Skeletal muscle satellite cell (primary cell): ENCODE measurements at regions not wholly inside any gene's neighbourhood (a gene's known extent, or its start where the extent isn't known, plus 50 kb on each side); places are given as distances from the start of the nearest gene placed in this dataset.

Experiments
- H3K27me3 ChIP-seq: 2 replicates; pipeline ENCODE4 v1.7.0; 2013; ENCODE audit warnings: low read length; ENCODE audit not compliant: control insufficient read depth, insufficient read depth
- H3K36me3 ChIP-seq: 2 replicates; pipeline ENCODE4 v1.7.0; 2013; ENCODE audit warnings: mild to moderate bottlenecking, control low read depth, low read length; ENCODE audit not compliant: insufficient read depth
- H3K4me1 ChIP-seq: 2 replicates; pipeline ENCODE4 v1.7.0; 2013; ENCODE audit warnings: low read length; ENCODE audit not compliant: control insufficient read depth, insufficient read depth
- H3K4me2 ChIP-seq: 2 replicates; pipeline ENCODE4 v1.7.0; 2013; ENCODE audit warnings: mild to moderate bottlenecking, low read length
- H3K4me3 ChIP-seq: 2 replicates; pipeline ENCODE4 v1.7.0; 2013; ENCODE audit warnings: low read length
- H3K9ac ChIP-seq: 2 replicates; pipeline ENCODE4 v1.7.0; 2013; ENCODE audit warnings: mild to moderate bottlenecking, low read depth, low read length, moderate library complexity
- H3K9me3 ChIP-seq: replicated peaks from 2 replicates; pipeline ENCODE4 v1.7.0; 2013; ENCODE audit warnings: mild to moderate bottlenecking, control low read depth, low read length

DNA sequence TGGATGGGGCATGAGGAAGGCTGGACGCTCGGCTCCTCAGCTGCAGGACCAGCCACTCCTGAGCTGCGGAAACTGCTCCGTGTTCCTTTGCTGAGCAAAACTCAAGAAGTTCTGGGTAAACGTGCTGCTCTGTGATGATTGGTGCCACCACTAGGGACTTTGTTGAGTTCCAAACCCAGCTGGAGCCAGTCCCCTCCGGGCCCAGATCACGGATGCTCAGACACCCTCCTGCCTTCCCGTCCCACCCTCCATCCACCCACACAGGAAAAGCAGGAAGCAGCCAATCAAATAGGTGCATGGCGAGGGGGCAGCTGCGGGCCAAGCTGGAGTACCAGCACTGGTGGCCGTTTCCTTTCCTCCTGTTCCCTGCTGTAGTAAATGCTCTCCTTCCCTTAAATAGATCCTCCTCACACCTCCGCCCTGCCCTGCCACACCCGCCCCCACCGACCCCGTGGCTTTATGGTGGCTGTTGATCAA lies 68.0 kb downstream of the ADRA2C start:
- Histone ChIP-seq H3K4me2 (no peak overlapping the region), H3K9me3 (no peaks in the 10 kb centered on the region)

DNA sequence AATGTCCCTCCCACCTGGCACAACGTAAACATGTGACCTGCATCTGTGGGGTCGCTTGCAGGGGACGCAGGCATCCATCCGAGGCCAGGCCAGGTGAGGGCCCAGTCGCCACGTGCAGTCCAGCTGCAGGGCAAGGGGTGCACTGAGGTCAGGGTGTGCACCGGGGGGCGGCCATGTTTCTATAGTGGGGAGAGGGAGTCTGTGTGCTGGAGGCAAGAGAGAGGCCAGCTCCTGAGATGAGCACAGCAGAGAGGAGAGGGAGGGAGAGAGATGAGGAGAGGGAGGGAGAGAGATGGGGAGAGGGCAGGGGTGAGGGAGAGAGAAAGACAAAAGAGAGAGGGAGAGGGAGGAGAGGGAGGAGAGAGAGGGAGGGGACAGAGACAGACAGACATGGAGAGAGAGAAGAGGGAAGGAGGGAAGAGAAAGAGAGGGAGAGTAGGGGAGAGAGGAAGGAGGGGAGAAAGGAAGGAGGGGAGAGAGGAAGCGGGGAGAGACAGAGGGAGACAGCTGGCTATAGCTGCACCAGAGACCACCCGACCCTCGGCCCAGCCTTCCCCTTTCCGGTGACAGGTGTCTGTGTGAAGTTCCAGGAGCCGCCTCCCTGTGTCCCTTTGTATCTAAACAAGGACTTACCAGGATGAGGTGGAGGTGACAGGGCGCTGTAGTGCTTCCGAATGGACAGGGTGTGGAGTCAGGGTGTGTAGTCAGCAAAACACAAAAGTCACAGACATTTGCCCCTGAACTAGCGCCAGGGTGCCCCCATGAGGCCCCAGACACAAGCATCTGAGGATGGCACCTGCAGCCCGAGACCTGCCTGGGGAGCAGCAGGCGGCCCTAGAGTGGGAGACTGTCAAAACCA lies 68.7 kb downstream of the ADRA2C start:
- H3K4me2 ChIP-seq = no peak overlapping the region
- H3K36me3 ChIP-seq = no peaks in the 10 kb centered on the region
- H3K9me3 ChIP-seq = no peaks in the 10 kb centered on the region
- no peak overlapping the region for H3K9ac ChIP-seq
- H3K4me1 ChIP-seq = no peaks in the 10 kb centered on the region
- peaks cover 38% of the 10 kb centered on the region for H3K27me3 ChIP-seq
- no peak overlapping the region for H3K4me3 ChIP-seq

More for the DNA sequence above, 68.0 kb downstream of the ADRA2C start:
- no peaks in the 10 kb centered on the region for H3K4me1 ChIP-seq
- H3K4me3 ChIP-seq = no peak overlapping the region
- peaks cover 44% of the 10 kb centered on the region for H3K27me3 ChIP-seq
- no peak overlapping the region for H3K9ac ChIP-seq
- H3K36me3 ChIP-seq = no peaks in the 10 kb centered on the region

DNA sequence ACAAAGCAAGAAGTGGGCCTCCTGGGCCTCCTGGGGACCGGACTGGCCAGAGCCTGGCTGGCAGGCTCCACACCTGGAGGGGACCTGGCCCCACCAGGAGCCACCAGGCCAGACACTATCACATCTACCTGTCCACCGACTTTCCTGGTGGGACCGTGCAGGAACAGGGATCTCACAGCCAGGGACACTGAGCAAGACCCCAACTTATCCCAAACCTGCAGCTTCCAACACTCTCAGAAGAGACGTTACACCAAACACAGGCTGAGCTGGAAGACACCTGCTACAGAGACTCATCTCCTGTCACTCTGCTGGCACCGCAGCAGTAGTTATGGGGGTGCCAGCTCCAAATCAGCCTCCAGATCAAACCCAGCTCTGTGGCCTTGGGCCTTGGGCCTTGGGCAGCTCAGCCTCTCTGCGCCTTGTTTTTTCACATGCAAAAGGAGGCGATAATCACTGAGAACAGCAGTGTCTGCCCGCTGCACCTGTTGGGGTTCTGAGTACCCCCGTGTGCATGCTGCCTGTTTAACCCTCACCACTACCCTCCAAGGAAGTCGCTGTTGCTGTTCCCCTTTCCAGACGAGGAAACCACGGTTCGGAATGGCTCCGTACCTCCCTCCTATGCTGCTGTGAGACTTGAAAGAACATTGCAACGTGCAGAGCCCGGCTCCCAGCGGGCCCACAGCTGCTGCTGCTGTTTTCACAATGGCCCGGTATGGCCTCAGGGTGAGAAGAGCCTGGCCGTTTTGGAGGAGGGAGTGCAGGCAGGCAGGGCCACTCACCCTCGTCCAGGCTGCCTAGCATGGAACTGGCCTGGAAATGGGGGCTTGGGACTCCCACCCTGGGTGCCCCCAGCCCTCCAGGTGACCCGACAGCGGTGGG lies 69.6 kb downstream of the ADRA2C start:
- no peaks in the 10 kb centered on the region for H3K9me3 ChIP-seq
- no peak overlapping the region for H3K9ac ChIP-seq
- no peaks in the 10 kb centered on the region for H3K4me1 ChIP-seq
- H3K4me3 ChIP-seq = no peak overlapping the region
- H3K27me3 ChIP-seq = peaks cover 33% of the 10 kb centered on the region
- H3K4me2 ChIP-seq = no peak overlapping the region
- no peaks in the 10 kb centered on the region for H3K36me3 ChIP-seq

DNA sequence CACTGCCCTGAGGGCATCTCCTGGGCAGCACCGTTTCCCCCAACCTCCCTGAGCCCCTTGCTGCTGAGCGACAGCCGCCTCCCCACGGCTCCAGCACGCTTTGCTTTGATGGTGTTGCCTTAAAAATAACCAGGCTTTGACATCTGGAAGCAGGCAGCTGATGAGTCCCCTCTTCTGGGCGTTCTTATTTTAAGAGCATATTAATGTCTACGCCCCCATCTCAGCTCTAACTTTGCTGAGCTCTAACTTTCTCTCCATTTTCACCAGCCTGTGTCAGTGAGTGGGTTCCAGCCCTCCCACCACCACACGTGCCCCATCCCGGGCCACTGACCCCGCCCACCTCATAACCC lies 70.2 kb downstream of the ADRA2C start:
- H3K9me3 ChIP-seq = no peaks in the 10 kb centered on the region
- H3K4me1 ChIP-seq = no peaks in the 10 kb centered on the region
- H3K36me3 ChIP-seq = no peaks in the 10 kb centered on the region
- no peak overlapping the region for H3K9ac ChIP-seq
- H3K4me2 ChIP-seq = no peak overlapping the region
- peaks cover 37% of the 10 kb centered on the region for H3K27me3 ChIP-seq
- H3K4me3 ChIP-seq = no peak overlapping the region

DNA sequence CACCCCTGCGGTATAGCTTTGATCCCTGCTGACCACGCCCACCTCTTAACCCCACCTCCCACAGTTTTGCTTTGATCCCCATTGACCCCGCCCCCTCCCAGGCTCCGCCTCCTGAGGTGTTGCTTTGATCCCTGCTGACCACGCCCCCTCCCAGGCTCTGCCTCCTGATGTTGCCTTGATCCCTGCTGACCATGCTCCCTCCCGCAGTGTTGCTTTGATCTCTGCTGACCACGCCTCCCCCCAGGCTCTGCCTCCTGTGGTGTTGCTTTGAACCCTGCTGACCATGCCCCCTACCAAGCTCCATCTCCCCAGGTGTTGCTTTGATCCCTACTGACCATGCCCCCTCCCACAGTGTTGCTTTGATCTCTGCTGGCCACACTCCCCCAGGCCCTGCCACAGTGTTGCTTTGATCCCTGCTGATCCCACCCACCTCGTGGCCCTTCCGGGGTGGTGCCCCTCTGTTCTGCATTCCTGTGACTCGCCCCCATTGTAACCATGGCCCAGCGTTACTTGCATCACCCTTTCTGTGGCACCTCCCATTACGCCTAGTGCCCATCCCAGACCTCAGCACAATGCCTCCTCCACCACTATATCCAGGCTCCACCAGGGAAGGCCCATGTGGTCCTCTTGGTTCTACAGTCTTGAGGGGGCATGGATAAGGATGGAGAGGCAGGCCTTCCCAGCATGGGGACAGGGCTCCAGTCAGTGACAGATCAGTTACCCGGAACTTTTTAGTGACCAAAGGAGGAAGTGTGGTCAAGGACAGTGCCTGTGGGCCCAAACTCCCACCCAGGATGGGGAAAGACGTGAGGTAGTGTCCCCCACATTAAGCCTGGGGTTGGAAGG lies 70.8 kb downstream of the ADRA2C start:
- no peaks in the 10 kb centered on the region for H3K4me1 ChIP-seq
- no peak overlapping the region for H3K9ac ChIP-seq
- no peak overlapping the region for H3K4me2 ChIP-seq
- no peak overlapping the region for H3K4me3 ChIP-seq
- peaks cover 43% of the 10 kb centered on the region for H3K27me3 ChIP-seq
- no peaks in the 10 kb centered on the region for H3K36me3 ChIP-seq
- H3K9me3 ChIP-seq = no peaks in the 10 kb centered on the region

DNA sequence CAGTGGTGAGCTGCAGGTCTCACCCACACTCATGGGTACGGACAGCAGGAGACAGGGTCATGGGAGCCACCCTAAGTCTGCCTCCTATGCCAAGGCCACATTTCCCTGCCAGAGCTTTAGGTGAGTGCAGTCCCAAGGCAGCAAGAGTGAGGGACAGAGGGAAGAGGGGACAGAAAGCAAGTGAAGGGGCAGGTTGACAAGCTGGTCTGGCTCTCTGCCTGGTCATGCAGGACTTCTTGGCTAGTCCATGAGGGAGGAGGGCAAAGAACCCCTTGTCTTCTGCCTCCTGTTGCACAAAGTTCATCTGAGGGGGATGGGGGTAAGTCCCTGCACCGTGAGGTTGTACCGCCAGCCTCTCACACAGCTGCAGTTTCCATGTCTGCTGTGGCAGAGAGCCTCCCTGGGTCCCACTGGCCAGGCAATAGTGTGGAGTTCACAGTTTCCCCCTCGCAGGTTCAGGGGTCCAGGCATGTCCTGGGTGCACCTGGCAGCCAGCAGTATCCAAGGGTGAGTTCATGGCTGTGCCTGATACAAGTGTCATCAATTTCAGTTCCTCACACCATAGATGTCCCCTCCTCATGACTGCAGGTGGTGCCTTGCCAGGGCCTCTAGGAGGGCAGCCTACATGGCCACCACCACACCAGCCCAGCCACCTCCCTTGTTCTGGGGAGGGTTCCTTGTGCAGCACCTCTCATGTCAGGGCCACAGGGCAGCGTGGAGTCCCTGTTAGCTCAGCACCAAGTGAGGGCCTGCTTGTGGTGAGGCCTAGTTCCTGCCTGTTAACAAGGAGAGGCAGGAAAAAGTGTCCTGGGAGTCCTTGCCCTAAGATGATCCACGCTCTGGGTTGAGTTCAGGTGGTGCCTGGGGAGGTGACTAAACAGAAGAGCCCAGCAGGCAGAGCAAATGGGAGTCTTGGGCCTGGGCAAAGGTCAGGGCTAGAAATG lies 72.5 kb downstream of the ADRA2C start:
- H3K9ac ChIP-seq = no peak overlapping the region
- no peaks in the 10 kb centered on the region for H3K9me3 ChIP-seq
- H3K4me3 ChIP-seq = no peak overlapping the region
- no peaks in the 10 kb centered on the region for H3K36me3 ChIP-seq
- H3K4me1 ChIP-seq = no peaks in the 10 kb centered on the region
- H3K27me3 ChIP-seq = peaks cover 57% of the 10 kb centered on the region
- H3K4me2 ChIP-seq = no peak overlapping the region

DNA sequence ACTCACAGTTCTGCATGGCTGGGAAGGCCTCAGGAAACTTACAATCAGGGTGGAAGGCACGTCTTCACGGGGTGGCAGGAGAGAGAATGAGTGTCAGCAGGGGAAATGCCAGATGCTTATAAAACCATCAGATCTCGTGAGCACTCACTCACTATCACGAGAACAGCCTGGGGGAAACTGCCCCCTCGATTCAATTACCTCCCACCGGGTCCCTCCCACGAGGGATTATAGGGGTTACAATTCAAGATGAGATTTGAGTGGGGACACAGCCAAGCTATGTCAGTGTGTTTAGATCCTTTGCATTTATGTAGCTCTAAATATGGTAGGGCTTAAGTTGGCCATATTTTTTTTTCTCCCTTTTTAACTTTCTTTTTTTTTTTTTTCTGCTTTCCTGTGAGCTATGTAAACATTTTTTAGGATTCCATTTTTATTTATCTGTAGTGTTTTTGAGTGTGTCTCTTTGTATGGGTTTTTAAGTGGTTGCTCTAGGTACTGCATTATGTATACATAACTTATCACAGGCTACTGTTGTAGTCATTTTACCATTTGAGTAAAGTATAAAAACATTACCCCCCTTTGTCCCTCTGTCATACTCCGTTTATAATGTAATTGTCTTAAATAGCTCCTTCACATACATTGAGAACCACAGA lies 79.0 kb downstream of the ADRA2C start:
- Histone ChIP-seq H3K4me3 (no peak overlapping the region), H3K9me3 (no peaks in the 10 kb centered on the region), H3K27me3 (peaks cover 41% of the 10 kb centered on the region), H3K4me2 (no peak overlapping the region), H3K4me1 (no peaks in the 10 kb centered on the region), H3K9ac (no peak overlapping the region), H3K36me3 (no peaks in the 10 kb centered on the region)

DNA sequence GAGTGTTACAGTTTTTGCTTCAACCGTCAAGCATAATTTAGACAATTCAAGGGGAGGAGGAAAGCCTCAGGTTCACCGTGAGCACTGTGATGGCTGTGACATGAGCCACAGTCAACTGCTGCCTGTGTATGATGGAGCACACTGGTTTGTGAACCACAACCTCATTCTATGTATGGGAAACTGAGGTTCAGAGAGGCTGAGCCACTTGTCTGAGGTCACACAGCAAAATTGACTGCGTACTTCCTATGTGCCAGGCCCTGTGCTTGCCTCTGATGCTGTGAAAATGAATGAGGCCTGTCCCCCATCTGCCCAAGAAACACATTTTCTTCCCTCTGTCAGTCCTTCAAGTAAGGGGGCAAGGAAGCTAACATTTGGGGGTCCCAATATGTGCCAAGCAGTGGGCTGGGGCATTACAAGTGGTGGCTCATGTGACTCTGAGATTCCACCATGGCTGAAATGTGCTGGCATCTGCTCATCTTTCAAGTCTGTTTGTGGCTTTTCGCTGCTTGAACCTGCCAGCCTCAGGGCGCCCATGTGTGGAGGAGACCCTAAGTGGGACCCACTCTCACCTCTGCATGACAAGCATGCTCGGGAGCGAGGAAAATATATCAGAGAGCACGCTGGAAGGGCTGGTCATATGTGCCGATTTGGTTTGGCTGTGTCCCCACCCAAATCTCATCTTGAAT lies 79.7 kb downstream of the ADRA2C start:
- Histone ChIP-seq H3K4me2 (no peak overlapping the region), H3K4me3 (no peak overlapping the region), H3K9me3 (no peaks in the 10 kb centered on the region)

DNA sequence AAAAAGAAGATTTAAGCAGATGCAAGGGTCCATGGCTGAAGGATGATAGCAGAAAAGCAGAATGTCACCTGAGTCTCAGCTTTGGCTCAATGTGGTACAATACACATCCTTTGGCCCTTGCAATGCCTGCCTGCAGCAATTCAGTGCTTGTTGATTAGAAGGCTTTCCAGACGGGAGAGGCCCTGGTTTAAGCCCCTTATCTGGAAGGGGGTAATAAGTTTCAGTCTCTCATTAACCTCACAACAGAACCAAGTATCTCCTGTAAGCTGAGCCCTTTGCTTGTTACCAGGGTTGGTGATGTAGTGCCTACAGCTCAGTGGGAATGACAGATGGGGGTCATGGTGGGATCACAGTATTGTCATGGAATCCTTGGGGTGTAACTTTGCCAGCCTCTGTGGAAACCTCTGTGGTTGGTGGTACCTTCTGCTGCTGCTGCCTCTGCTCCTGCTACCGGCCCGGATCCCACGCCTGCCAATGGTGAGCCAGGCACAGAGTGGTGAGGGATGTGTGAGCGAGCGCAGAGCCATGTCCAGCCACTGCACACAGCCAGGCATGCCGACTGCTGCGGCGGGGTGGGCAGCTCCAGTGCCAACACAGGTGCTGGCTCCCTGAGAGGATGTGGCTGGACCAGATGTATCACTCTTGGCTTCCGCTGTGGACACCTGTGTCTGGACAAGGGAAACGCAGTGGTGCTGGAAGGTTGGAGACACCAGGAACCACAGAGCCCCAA lies 81.2 kb downstream of the ADRA2C start:
- Histone ChIP-seq H3K9me3 (no peaks in the 10 kb centered on the region), H3K4me1 (no peaks in the 10 kb centered on the region), H3K36me3 (no peaks in the 10 kb centered on the region), H3K4me2 (no peak overlapping the region), H3K27me3 (peaks cover 26% of the 10 kb centered on the region), H3K4me3 (no peak overlapping the region), H3K9ac (no peak overlapping the region)

More for the DNA sequence above, 79.7 kb downstream of the ADRA2C start:
- no peak overlapping the region for H3K9ac ChIP-seq
- H3K36me3 ChIP-seq = no peaks in the 10 kb centered on the region
- no peaks in the 10 kb centered on the region for H3K4me1 ChIP-seq
- peaks cover 39% of the 10 kb centered on the region for H3K27me3 ChIP-seq
